LoVo (cell line): ENCODE measurements at regions not wholly inside any gene's neighbourhood (a gene's known extent, or its start where the extent isn't known, plus 50 kb on each side); places are given as distances from the start of the nearest gene placed in this dataset.

ENCODE experiments used
- DNase-seq: peaks from one replicate; pipeline ENCODE4 v3.0.0-alpha.2; 2016; ENCODE audit warnings: low spot score

DNA sequence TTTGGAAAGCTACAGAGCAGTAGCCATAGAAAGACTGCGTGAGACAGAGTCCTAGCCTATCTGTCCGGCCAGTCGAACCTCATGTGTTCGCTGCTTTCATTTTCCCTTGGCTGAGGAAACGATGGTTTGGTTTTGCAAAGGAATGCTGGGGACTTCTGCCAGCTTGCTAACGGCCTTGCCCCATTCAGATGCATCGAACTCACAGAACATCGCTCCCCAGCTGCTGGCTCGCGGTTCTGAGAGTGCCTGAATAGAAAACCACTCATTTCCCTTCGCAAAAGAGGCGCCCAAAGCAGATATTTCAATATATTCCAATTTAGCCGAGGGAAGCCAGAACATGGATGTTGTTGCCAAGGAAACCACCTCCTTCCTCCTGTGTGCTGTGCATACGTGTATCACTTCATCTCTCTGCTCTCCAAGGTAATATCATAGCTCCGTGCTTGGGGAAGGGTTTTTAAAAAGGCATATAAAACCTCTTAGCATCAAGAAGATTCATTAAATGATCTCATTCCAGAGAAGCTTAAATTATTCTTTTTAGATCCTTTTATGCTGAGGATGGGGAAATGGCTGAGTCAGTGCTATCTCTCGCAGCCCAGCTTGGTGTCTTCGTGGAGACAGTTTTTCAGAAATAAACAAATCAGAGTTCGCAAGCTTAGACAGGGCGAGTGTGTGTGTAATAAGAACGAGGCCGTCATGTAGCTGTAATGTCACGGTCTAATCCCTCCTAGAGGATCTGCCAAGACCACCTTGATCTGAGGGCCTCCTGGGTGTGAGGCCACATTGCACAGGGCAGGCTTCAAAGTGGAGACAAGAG lies 215.2 kb downstream of the RPS24 start:
- no peak for DNase-seq

DNA sequence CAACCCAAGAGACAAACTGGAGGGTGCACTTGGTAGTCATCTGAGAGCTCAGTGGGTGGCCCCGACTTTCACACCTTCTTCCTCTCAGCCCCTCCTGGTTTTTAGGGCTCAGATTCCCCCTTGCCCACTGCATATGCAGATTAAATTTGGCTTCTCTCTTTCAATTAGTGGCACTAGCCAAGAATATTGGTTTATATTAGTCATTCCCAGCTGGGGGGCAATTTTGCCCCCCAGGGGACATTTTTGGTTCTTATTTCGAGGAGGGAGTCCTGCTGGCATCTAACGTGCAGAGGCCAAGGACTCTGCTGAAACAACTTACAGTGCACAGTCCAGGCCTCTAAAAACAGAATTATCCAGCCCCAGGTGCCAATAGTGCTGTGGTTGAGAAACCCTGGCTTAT lies 216.0 kb downstream of the RPS24 start:
- no peak for DNase-seq

DNA sequence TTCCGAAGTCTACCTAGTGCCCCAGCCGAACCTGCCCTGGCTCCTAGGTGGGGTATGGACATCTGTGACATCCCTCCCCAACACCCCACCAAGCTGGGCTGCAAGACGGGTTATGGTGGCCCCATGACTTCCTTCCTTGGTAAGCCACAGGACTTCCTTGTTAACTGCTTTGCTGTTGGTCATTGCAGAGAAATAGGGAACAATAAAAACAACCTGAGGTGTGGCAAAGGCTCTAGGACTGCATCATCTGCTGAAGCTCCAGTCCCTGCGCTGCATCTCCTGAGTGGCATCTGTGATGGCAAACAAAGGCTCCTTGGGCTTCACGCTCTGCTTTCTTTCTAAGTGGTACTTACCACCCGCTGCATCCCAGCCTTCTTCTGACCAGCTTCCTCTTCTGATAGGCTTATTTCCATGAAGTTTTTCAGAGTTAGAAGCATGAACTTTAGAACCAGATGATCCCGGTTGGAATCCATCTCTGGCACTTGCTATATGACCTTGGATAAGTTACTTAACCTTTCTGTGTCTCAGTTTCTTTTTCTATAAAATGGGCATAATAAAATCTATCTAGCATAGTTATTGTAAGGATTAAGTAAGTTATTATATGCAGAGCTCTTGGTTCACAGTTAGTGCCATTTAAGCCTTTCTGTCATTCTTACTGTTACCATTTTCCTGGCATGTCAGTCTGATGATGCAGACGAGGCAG lies 216.8 kb downstream of the RPS24 start:
- no peak for DNase-seq

DNA sequence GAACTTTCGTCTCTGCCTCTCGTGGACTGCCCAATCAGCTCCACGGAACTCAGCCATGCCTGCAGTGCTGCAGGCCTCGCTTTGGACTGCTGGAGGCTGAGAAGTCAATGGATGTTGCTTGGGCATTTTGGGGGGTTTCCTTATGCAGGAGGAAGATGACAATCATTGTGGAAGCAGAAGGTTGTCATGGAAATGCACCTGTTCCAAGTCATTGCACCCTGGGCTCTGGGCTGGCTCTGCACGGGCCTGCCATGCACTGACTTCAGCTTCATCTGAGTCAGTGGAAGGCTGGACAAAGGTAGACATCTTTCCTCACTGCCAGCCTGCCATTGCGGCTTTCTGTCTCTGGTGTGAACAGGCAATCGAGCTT lies 217.3 kb downstream of the RPS24 start:
- no peak for DNase-seq

DNA sequence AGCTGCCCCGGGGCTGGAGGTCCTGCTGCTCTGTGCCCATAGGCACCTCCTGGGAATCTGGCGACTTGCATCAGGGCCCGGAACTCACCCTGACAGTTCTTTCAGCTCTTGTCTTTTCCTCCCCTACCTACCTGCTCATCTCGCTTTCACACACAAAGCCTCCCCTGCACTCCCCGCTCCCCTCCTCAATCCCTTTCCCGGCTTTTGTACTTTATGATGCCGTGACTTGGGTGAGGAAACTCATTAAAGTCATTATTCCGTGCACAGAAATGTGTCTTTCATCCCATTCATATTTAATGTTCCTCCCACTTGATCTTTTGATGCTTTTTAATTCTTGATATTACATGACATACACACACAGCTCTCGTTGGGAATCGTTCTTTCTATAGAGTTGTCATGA lies 218.6 kb downstream of the RPS24 start:
- DNase-seq, result no peak

DNA sequence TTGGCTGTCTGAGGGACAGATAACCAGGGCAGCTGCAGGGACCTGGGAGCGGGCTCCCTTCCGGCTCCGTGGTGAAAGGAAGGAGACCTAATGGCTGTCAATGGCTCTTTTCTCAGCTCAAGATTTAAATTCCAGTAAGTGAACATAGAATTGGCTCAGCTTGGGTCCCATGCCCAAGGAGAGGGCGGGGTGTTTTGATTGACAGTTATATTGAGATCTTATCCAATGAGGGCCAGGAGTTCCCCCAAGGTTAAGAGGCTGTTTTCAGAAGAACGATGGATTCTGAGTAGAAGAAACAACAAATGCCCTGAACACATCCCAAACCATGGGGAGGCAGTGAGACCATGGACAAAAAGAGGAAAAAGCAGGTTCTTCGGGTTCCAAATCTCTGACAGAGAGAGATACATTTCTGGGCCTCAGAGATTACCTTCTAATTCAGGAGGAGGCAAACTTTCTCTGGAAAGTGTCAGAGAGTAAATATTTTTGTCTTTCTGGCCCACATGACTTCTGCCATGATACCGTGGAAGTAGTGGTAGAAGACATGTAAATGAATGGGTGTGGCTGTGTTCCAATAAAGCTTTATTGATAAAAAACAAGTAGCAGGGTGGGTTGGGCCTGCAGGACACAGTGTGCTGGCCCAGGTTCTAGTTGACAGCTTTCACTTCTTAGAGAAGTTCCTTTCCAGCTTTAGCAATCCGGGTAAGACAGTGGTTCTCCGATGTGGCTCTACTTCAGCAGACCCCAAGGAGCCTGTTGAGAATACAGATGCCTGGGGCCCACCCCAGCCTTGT lies 219.6 kb downstream of the RPS24 start:
- DNase-seq, result no peak

DNA sequence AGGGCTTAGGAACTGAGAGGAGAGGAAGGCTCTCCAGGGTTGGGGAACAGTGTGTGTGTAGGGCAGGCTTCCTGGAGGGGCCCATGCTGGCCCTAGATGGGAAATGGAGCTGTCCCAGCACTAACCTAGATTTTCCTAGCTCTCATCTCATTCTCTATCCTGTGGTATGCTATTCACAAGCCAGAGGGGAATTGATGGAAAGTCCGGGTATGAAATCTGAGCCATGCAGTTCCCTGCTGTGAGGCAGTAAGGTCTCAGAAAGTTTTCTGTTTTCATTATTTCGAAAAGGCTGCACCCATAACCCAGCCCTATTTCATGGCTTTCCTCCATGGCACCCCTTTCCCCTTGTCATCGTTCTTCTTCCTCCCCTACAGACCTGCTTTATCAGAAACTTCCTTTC lies 220.3 kb downstream of the RPS24 start:
- no peak for DNase-seq

DNA sequence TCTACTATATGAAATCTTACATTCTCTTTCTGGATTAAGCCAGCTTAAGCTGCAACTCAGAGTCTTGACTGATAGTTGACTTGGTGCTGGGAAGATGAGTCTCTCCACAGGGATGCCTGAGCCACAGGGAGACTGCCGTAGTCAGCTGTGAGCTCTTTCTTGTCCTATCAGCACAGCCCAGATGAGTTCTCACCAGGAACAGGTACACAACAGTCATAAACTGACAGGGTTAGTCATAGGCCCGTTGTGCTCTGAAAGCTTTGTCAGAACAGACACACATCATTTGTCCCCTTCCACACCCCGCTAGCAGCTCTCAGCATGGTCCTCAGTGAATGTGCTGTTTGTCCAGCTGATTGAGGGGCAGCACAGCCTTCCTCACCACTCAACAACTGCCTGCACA lies 221.6 kb downstream of the RPS24 start:
- no peak for DNase-seq

DNA sequence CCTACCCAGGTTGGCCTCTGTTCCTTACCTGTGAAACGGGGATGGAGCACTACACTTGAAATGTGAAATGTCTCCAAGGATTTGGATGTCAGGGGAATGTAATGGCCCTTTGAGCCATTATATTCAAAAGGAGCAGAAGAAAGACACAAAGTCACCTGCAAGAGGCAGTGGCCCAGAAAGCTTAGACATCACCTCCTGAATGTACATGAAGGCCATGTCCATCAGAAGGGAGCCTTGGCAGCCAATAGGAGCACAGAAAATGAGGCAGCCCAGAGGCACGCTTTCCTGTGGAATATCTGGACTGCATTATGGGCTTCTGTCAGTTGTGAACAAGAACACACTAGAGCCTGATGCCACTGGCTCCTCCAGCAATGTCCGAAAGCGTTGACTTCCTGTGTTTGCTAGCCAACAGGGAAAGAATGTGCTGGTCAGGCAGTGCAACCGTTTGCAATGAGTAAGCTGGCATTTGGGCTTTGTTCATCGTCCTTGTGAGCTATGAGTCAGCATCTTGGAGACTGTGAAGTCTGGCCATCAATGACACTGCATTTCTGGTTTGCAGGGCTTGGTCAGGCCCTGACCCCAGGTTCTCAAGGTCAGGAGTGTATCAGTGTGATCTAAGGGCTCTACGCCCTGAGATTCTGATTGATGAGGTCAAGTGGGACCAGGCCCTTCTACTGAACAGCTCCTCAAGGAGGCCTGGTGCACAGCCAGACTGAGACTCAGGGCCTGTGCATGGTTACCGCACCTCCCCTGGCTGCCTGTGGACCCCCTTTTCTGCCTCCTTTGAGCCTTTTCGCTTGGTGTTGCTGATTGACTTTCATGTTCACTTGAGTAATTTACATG lies 222.4 kb downstream of the RPS24 start:
- DNase-seq, result peak; percentile 57

DNA sequence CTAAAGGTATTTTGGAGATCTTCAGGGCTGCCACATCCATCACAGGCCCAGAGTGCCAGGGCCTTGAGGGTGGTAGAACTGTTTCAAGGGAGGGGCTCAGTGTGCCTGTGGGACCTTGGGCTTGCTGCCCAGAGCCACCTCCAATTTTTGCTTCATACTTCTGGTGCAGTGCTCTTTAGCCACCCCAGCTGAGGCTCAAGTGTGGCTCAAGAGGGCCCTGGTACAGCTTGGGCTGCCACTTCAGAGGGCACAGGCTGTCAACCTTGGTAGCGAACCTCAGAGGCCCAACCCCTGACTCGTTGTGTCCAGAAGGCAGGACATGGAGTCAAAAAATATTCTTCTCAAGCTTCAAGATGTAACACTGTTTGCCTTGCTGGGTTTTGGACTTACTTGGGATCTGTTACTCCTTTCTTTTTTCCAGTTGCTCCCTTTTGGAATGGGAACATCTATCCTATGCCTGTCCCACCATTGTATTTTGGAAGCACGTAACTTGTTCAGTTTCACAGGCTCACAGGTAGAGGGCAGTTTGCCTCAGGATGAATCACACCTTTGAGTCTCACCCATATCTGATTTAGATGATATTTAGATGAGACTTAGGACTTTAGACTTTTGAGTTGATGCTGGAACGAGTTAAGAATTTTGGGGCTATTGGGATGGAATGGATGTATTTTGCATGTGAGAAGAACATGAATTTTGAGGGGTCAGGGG lies 224.8 kb downstream of the RPS24 start:
- DNase-seq, result no peak

DNA sequence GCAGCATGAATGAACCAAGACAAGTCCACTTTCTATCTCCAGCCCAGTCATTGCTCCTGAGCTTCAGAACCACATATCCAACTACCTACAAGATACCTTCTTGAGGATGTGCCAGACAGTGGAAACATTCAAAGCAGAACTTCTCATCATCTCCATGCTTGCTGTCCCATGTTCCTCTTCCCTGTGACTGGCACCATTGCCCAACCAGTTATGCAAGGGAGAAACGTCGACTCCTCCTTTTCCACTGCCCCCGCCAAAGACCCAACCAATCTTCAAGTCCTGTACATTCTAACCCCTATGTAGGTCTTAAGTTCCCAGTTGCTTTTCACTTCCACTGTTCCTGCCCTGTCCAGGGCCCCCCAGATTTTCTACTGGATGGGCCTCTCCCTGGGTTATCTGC lies 225.7 kb downstream of the RPS24 start:
- DNase-seq, result no peak

DNA sequence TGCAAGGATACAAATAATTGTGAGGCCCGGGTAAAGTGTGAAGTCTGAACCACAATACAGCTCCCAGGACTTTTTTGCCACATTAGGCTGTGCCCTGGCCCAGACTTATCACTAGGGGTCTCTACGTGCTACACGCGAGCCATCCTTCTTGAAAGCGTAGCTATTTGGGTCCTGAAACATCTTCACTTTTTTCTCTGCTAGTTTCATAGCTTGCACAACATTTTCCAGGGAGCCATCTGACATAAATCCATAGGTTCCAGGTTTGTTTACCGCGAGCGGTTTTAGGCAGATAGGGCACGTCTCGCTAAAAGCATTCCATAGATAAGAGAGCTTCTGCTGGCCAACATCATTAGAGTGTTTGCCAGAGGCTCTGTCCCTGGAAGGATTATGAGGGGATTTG lies 226.5 kb downstream of the RPS24 start:
- no peak for DNase-seq

DNA sequence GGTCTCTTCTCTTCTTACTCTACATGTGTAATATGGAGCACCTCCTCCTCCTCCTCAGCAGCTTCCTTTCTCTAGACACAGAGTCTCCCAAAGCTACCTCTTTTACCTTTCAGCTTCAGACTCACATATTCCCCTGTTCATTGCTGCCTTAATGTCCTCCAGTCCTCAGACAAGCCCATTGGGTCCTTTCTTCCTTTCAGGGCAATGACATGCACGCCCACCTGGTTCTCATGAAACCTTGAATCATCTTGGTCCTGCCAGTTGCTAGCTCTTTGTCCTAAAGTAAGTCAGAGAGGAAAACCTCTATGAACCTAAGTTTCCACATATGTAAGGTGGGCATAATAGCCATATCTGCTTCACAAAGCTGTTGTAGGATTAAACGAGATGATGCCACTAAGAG lies 227.0 kb downstream of the RPS24 start:
- no peak for DNase-seq

DNA sequence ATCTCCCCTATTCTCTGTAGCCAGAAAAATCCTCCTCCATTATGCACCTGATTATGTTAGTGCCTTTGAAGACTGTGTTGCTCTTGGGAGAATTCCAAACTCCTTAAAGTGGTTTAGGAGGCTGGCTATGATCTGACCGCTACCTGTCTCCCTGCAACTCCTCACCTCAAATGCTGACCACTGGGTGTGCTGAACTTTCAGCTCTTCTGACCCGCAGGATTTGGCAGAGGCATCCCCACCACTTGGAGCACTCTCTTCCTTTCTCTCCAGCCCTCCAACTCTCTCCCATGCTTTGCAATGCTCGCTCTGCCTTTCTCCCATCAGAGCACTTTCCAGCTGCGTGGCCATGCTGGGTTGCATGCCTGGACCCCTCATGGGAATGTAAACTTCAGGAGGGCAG lies 227.6 kb downstream of the RPS24 start:
- DNase-seq, result no peak

DNA sequence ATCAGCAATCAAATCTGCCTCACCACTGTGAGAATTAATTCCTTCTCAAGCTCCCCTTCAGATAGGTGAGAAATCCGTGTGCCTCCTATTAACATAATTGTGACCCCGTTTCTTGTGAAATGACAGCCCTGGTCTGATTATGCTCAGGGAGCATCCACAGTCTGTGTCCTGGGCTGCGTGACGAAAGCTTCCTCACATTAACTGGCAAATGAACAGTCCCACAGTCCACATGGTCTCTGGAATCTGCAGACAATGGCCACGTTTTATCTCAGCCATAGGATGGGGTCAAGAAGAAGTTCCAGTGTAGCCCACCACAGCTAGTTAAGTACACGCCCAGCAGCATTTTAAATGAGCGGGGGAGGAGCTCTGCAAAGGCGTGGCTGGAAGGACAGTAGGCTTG lies 229.2 kb downstream of the RPS24 start:
- no peak for DNase-seq

DNA sequence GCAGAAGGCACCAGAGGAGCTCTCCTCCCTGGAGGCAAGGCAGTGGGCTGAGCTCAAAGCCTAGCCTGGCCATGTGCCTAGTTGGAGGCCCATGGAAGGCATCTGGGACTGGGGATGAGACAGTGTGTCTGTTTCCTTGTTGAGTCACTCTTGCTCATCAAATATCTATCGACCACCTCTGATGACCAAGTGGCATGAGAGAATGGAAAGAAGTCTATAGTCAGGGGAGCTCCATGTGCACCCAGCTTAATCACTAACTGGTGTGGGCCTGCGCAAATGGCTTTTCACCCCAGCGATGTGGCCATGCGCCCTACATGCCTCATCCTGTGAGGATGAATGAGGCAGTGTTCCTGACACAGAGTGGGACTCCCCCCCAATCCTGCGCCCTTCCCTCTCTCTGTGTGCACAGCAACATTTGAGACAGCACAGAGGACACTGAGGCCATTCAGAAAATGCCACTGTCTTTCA lies 229.9 kb downstream of the RPS24 start:
- DNase-seq, result no peak

DNA sequence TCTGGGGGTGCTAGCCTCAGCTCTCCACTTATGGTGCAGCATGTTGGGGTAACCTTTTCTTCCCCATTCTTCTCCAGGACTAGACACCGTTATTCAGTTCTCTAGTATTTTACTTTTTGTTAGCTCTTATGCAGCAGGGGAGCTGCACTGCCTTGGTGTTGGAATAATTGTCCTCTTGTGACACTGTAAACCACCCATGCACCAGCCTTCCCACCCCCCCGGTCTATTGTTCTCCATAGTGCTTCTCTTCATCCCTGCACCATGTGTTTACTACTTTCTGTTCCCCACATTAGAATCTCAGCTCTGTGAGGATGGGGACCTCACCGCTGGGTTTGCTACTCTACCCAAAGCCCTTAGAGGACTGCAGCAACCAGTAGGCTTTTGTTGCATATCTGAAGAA lies 230.7 kb downstream of the RPS24 start:
- DNase-seq, result no peak

DNA sequence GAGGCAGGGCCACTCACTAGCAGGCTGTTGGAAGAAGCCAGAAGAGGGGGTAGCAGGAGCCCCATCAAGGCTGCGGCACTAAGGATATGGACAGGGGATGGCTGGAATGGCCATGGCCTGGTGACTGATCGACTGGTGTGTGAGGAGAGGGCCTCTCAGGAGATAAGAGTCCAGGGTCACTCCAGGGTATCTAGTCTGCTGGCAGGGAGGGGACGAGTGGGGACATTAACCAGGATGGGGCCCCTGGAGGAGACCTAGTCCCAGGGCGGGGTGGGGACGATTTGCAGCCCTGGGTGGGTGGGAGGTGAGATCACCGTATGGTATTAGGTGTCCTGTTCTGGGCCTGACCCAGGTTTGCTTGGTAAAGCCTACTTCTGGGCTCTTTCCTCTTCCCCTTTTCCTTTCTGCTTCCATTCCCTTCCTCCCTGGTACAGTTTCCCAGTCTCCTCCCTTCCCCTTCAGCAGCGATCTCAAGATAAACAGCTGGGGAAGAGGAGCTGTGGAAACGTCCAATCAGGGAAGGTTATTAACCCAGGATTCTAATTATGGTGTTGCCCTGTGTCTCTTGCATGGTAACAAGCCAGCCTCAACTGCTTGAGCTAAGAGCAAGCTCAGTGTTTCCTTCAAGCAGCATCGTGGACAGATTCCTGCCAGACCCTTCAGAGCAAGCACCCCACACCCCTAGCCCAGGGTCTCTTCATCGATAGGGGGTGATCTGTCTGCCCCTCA lies 233.2 kb downstream of the RPS24 start:
- no peak for DNase-seq

DNA sequence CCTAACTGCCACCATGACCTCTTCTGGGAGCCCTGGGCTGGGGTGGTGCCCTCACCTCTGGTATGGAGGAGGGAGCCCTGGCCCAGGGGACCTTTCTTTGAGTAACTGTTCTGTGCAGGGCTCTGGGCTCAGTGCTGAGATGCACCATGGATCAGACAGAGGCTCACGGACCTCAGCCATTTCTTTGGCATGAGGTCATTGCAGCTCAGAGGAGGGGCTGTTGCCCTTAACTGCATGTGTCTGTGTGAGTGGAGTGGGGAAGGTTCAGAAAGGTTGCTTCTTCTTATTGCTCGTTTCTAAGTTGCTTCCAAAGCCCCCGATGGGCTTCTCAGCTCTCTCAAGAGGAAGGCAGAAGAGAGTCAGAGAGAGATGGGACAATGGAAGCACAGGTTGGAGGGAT lies 233.9 kb downstream of the RPS24 start:
- no peak for DNase-seq

DNA sequence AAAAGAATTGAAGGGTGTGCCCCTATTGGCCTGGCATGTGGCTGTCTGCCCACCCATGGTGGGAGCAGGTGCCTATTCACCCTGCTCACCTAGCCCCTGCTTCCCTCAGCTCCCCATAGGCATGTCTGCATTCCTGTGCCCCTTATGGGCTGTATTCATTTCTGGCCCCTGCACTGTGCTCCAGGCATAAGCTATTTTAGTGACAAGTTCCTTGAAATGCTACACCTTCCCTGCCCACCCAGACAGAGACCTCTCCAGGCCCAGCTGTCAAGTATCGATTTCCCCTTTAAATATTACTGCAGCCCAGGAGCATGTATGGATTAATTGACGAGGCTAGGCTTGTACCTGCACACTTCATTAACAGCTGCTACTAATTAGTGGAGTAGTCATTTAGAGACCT lies 235.4 kb downstream of the RPS24 start:
- no peak for DNase-seq

DNA sequence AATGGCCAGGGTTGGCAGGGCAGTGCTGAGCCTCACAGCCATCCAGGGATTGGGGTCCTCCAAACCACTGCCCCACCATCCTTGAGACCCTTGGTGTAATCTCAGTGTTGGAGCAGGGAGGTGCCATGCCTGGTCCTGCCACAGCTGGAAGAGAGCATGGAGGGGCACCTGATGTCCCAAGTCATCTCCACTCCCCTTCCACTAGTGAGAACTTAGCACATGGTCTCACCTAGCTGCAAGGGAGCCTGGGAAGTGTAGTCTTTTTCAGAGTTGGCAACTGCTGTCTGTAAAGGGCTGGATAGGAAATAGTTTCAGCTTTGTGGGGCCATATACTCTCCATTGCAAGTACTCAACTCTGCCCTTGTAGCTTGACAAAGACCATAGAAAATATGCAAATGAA lies 238.7 kb downstream of the RPS24 start:
- DNase-seq, result no peak
